RWPE2 (cell line): ENCODE measurements at regions not wholly inside any gene's neighbourhood (a gene's known extent, or its start where the extent isn't known, plus 50 kb on each side); places are given as distances from the start of the nearest gene placed in this dataset.
"Not testable (repeated sequence)": the region's sequence is repeated elsewhere in the genome, so short reads cannot be mapped to it uniquely, and the experiment has no call there.

Source experiments
- ATAC-seq: fragments of 200-7000 bp; cut with Tn5 transposase; 3 replicates; pipeline ENCODE4 v1.9.1; 2021; ENCODE audit warnings: low read depth
- DNase-seq: peaks from one replicate; pipeline ENCODE4 v3.0.0-alpha.2; 2020; ENCODE audit warnings: low spot score
- H3K27ac ChIP-seq: fragments of 450-650 bp; 2 replicates; pipeline ENCODE4 v1.5.1; 2017; ENCODE audit warnings: mild to moderate bottlenecking; ENCODE audit not compliant: poor library complexity, severe bottlenecking
- H3K27me3 ChIP-seq: fragments of 250-450 bp; sonication (Bioruptor Pico); 2 replicates; pipeline ENCODE4 v1.5.1; 2021; ENCODE audit warnings: mild to moderate bottlenecking, moderate library complexity; ENCODE audit not compliant: insufficient read depth, poor library complexity, severe bottlenecking
- H3K36me3 ChIP-seq: fragments of 250-450 bp; sonication (Bioruptor Pico); 2 replicates; pipeline ENCODE4 v1.5.1; 2020; ENCODE audit warnings: low read depth, mild to moderate bottlenecking, moderate library complexity
- H3K4me1 ChIP-seq: fragments of 250-450 bp; sonication (Bioruptor Pico); 2 replicates; pipeline ENCODE4 v1.5.1; 2021; ENCODE audit warnings: mild to moderate bottlenecking, moderate library complexity; ENCODE audit not compliant: insufficient read depth, poor library complexity, severe bottlenecking
- H3K4me3 ChIP-seq: fragments of 250-450 bp; sonication (Bioruptor Pico); 2 replicates; pipeline ENCODE4 v1.5.1; 2021; ENCODE audit warnings: mild to moderate bottlenecking, moderate library complexity; ENCODE audit not compliant: severe bottlenecking
- H3K9me3 ChIP-seq: fragments of 250-450 bp; sonication (Bioruptor Pico); 2 replicates; pipeline ENCODE4 v1.5.1; 2021; ENCODE audit warnings: mild to moderate bottlenecking, moderate library complexity; ENCODE audit not compliant: severe bottlenecking
- CTCF ChIP-seq: fragments of 450-650 bp; IDR thresholded peaks from one replicate; pipeline ENCODE4 v1.5.1; 2017; ENCODE audit warnings: mild to moderate bottlenecking, moderate library complexity; ENCODE audit not compliant: poor library complexity, severe bottlenecking

- Histone ChIP-seq H3K27ac (no peak overlapping the region), H3K9me3 (no peaks in the 10 kb centered on the region), H3K4me3 (no peak overlapping the region), H3K36me3 (no peaks in the 10 kb centered on the region), H3K4me1 (peaks cover 4% of the 10 kb centered on the region), H3K27me3 (no peaks in the 10 kb centered on the region)
- ATAC-seq: no peak
- TF ChIP-seq CTCF: no peak
- no peak for DNase-seq
Observed at GRCh38 chr1:30656171-30656940, 67.0 kb downstream of the MATN1 start.

GRCh38 chr1:30655672-30656071 lies 67.7 kb downstream of the MATN1 start:
- Histone ChIP-seq H3K27ac (no peak overlapping the region), H3K27me3 (no peaks in the 10 kb centered on the region), H3K9me3 (no peaks in the 10 kb centered on the region), H3K4me1 (peaks cover 7% of the 10 kb centered on the region), H3K36me3 (no peaks in the 10 kb centered on the region), H3K4me3 (no peak overlapping the region)
- TF ChIP-seq CTCF: no peak
- DNase-seq: no peak
- no peak for ATAC-seq

- no peaks in the 10 kb centered on the region for H3K36me3 ChIP-seq
- H3K9me3 ChIP-seq: no peaks in the 10 kb centered on the region
- H3K27ac ChIP-seq: no peak overlapping the region
- no peak for DNase-seq
- H3K4me3 ChIP-seq: no peak overlapping the region
- H3K27me3 ChIP-seq: no peaks in the 10 kb centered on the region
- no peak for TF ChIP-seq CTCF
- no peak for ATAC-seq
- H3K4me1 ChIP-seq: peaks cover 18% of the 10 kb centered on the region
Observed at GRCh38 chr1:30654188-30654587, 69.2 kb downstream of the MATN1 start.

GRCh38 chr1:30652152-30652841 lies 71.1 kb downstream of the MATN1 start:
- DNase-seq (no peak), ATAC-seq (no peak)
- no peaks in the 10 kb centered on the region for H3K27me3 ChIP-seq
- H3K4me3 ChIP-seq: no peak overlapping the region
- H3K27ac ChIP-seq: no peak overlapping the region
- no peaks in the 10 kb centered on the region for H3K36me3 ChIP-seq
- H3K4me1 ChIP-seq: peaks cover 22% of the 10 kb centered on the region
- H3K9me3 ChIP-seq: no peaks in the 10 kb centered on the region
- no peak for TF ChIP-seq CTCF

GRCh38 chr1:30651395-30651794 lies 72.0 kb downstream of the MATN1 start:
- H3K9me3 ChIP-seq, H3K27ac ChIP-seq, ATAC-seq, H3K4me3 ChIP-seq, H3K27me3 ChIP-seq, H3K36me3 ChIP-seq, DNase-seq: not testable (repeated sequence)
- peaks cover 22% of the 10 kb centered on the region for H3K4me1 ChIP-seq
